ENCODE measurements at regions not wholly inside any gene's neighbourhood (a gene's known extent, or its start where the extent isn't known, plus 50 kb on each side); places are given as distances from the start of the nearest gene placed in this dataset.
"Not testable (repeated sequence)": the region's sequence is repeated elsewhere in the genome, so short reads cannot be mapped to it uniquely, and the experiment has no call there.

DNA sequence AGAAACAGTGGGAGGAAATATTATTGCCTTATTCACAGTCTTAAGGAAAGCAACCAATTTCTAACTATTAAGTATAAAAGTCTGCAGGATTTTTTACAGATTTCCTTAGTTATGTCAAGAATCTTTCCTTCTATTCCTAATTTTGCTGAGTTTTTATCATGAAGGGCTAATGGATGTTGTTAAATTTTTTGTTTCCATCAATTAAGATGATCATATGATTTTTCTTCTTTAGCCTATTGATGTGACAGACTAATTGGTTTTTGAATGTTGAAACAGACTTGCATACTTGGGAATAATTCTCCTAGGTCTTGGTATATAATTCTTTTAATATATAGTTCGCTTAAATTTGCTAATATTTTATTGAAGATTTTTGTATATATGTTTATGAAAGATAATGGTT lies 569.1 kb upstream of the KCND2 start:
- H3K4me1 ChIP-seq (ENCODE audit: control insufficient read depth, insufficient read depth, low read length, poor library complexity, severe bottlenecking): peaks cover 7% of the 10 kb centered on the region
- no CpG with 5 or more reads among the region's 1 CpG for WGBS, 2 experiments (ENCODE audit: insufficient coverage in 2 of 2)
- H3K27ac ChIP-seq (ENCODE audit: low read depth, low read length, severe bottlenecking): no peak overlapping the region
- H3K9me3 ChIP-seq (ENCODE audit: control insufficient read depth, low read length): no peaks in the 10 kb centered on the region
- H3K4me3 ChIP-seq (ENCODE audit: extremely low read depth, insufficient read depth, low read length, poor library complexity, severe bottlenecking): no peak overlapping the region
- H3K36me3 ChIP-seq (ENCODE audit: control insufficient read depth, insufficient read depth, low read length): no peaks in the 10 kb centered on the region

- no peaks in the 10 kb centered on the region for H3K9me3 ChIP-seq (ENCODE audit: control insufficient read depth, low read length)
- 100% methylated on average over 2 of the region's 2 CpGs; no CpG with 5 or more reads in 1 of the 2 experiments for WGBS, 2 experiments (ENCODE audit: insufficient coverage in 2 of 2)
- no peak overlapping the region for H3K4me3 ChIP-seq (ENCODE audit: extremely low read depth, insufficient read depth, low read length, poor library complexity, severe bottlenecking)
- H3K27ac ChIP-seq (ENCODE audit: low read depth, low read length, severe bottlenecking): no peak overlapping the region
- H3K4me1 ChIP-seq (ENCODE audit: control insufficient read depth, insufficient read depth, low read length, poor library complexity, severe bottlenecking): peaks cover 11% of the 10 kb centered on the region
- no peaks in the 10 kb centered on the region for H3K36me3 ChIP-seq (ENCODE audit: control insufficient read depth, insufficient read depth, low read length)
These were observed 566.4 kb upstream of the KCND2 start for GRCh38 chr7:119706608-119707007.

DNA sequence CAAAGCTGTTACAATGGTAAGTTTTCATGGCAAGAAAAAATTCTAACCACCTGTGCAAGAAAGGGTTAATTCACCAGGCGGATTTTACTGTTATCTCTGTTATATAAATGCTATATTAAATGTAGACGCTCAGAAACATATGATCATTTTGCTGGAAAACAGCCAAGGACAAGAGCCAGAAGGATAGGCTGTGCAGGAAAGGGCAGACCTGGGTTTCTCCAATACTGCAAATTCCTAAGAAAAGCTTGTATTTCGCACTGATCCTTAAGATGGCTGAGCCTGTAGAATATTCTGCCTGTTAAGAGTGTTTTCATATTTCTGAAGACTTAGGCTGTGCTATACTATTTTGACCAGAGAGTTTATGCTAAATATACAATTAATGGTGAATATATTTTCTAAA lies 564.1 kb upstream of the KCND2 start:
- no CpG with 5 or more reads among the region's 3 CpGs for WGBS, 2 experiments (ENCODE audit: insufficient coverage in 2 of 2)
- H3K9me3 ChIP-seq (ENCODE audit: control insufficient read depth, low read length): no peaks in the 10 kb centered on the region
- no peak overlapping the region for H3K4me3 ChIP-seq (ENCODE audit: extremely low read depth, insufficient read depth, low read length, poor library complexity, severe bottlenecking)
- H3K27ac ChIP-seq (ENCODE audit: low read depth, low read length, severe bottlenecking): peak overlapping the region; percentile 82
- H3K36me3 ChIP-seq (ENCODE audit: control insufficient read depth, insufficient read depth, low read length): no peaks in the 10 kb centered on the region
- H3K4me1 ChIP-seq (ENCODE audit: control insufficient read depth, insufficient read depth, low read length, poor library complexity, severe bottlenecking): peaks cover 11% of the 10 kb centered on the region

- H3K4me1 ChIP-seq (ENCODE audit: control insufficient read depth, insufficient read depth, low read length, poor library complexity, severe bottlenecking): peaks cover 10% of the 10 kb centered on the region
- WGBS, 2 experiments (ENCODE audit: insufficient coverage in 2 of 2): no CpG with 5 or more reads among the region's 3 CpGs
- no peak overlapping the region for H3K27ac ChIP-seq (ENCODE audit: low read depth, low read length, severe bottlenecking)
- no peaks in the 10 kb centered on the region for H3K36me3 ChIP-seq (ENCODE audit: control insufficient read depth, insufficient read depth, low read length)
- no peaks in the 10 kb centered on the region for H3K9me3 ChIP-seq (ENCODE audit: control insufficient read depth, low read length)
- no peak overlapping the region for H3K4me3 ChIP-seq (ENCODE audit: extremely low read depth, insufficient read depth, low read length, poor library complexity, severe bottlenecking)
These were observed 561.9 kb upstream of the KCND2 start for GRCh38 chr7:119711104-119711503.

- no peaks in the 10 kb centered on the region for H3K36me3 ChIP-seq (ENCODE audit: control insufficient read depth, insufficient read depth, low read length)
- 87 to 89% methylated on average over 3 to 4 of the region's 4 CpGs for WGBS, 2 experiments (ENCODE audit: insufficient coverage in 2 of 2)
- H3K9me3 ChIP-seq (ENCODE audit: control insufficient read depth, low read length): no peaks in the 10 kb centered on the region
- no peak overlapping the region for H3K4me3 ChIP-seq (ENCODE audit: extremely low read depth, insufficient read depth, low read length, poor library complexity, severe bottlenecking)
- no peak overlapping the region for H3K27ac ChIP-seq (ENCODE audit: low read depth, low read length, severe bottlenecking)
- peaks cover 4% of the 10 kb centered on the region for H3K4me1 ChIP-seq (ENCODE audit: control insufficient read depth, insufficient read depth, low read length, poor library complexity, severe bottlenecking)
These were observed 560.0 kb upstream of the KCND2 start for GRCh38 chr7:119712886-119713462.

DNA sequence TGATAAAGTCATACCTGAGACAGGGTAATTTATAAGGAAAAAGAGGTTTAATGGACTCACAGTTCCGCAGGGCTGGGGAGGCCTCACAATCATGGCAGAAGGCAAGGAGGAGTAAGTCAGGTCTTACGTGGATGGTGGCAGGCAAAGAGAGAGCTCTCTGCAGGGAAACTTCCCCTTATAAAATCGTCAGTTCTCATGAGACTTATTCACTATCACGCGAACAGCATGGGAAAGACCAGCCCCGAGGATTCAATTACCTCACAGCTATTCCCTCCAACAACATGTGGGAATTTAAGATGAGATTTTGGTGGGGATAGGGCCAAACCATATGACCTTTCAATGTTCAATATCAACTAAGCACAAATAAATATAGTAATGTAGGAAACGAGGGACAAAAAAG lies 559.4 kb upstream of the KCND2 start:
- H3K4me3 ChIP-seq (ENCODE audit: extremely low read depth, insufficient read depth, low read length, poor library complexity, severe bottlenecking): no peak overlapping the region

DNA sequence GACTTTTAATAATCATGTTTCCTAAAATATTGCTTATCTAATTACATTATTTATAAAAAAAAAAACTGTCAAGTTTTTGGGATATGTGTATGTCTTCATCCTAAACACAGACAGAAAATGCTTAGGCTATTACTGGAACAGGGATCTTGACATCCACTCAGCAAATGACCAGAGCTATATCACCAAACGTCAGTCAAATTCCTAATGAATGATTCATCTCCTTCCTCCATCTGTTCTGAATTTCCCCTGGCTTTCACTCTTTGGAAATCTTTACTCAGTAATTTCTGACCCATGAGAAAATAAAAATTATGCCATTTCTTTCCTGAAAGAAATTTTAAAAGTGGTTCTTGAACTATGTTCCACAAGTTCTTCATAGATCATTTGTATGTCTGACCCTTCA lies 552.4 kb upstream of the KCND2 start:
- H3K4me1 ChIP-seq (ENCODE audit: control insufficient read depth, insufficient read depth, low read length, poor library complexity, severe bottlenecking): peaks cover 17% of the 10 kb centered on the region
- H3K4me3 ChIP-seq (ENCODE audit: extremely low read depth, insufficient read depth, low read length, poor library complexity, severe bottlenecking): no peak overlapping the region
- no peaks in the 10 kb centered on the region for H3K36me3 ChIP-seq (ENCODE audit: control insufficient read depth, insufficient read depth, low read length)
- no peaks in the 10 kb centered on the region for H3K9me3 ChIP-seq (ENCODE audit: control insufficient read depth, low read length)
- peak overlapping the region; percentile 68 for H3K27ac ChIP-seq (ENCODE audit: low read depth, low read length, severe bottlenecking)
- WGBS, 2 experiments (ENCODE audit: insufficient coverage in 2 of 2): 0 to 11% methylated on average over 1 of the region's 1 CpG

More for the DNA sequence above, 559.4 kb upstream of the KCND2 start:
- H3K36me3 ChIP-seq (ENCODE audit: control insufficient read depth, insufficient read depth, low read length): no peaks in the 10 kb centered on the region
- no peaks in the 10 kb centered on the region for H3K9me3 ChIP-seq (ENCODE audit: control insufficient read depth, low read length)
- WGBS, 2 experiments (ENCODE audit: insufficient coverage in 2 of 2): 100% methylated on average over 1 to 2 of the region's 7 CpGs
- H3K4me1 ChIP-seq (ENCODE audit: control insufficient read depth, insufficient read depth, low read length, poor library complexity, severe bottlenecking): peaks cover 4% of the 10 kb centered on the region
- no peak overlapping the region for H3K27ac ChIP-seq (ENCODE audit: low read depth, low read length, severe bottlenecking)

DNA sequence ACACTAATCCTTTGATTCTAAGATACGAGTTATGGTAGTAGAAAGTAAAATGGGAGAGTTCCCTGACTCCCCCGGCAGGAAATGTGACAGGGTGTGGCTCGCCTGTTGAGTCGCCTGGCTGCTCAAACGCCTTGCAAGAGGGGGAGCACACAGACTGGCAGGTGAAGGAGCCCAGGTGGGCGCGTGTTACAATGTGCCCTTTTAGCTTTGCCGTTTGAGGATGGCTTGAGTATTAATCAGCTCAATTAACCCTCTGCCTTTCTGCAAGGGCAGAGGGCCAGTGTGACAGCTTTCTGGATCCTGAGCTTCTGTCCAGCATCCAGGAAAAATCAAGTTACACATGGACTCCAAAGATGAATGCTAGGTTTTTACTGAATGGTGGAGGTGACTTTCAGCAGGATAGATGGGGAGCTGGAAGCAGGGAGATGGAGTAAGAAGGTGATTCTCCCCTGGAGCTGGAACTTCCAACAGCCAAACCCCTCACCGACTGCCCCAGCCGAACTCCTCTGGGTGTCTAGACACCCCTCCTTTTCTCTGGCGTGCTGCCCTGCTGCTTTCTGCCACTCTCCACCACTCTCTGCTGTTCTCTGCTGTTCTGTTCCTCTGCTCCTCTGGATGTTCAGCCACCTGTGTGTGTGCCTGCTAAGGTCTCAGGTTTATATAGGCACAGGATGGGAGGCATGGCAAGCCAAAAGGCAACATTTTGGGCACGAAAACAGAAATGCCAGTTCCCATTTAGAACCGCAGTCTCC lies 548.8 kb upstream of the KCND2 start:
- Histone ChIP-seq H3K27ac (ENCODE audit: low read depth, low read length, severe bottlenecking) (no peak overlapping the region), H3K36me3 (ENCODE audit: control insufficient read depth, insufficient read depth, low read length) (no peaks in the 10 kb centered on the region), H3K9me3 (ENCODE audit: control insufficient read depth, low read length) (no peaks in the 10 kb centered on the region), H3K4me3 (ENCODE audit: extremely low read depth, insufficient read depth, low read length, poor library complexity, severe bottlenecking) (no peak overlapping the region), H3K4me1 (ENCODE audit: control insufficient read depth, insufficient read depth, low read length, poor library complexity, severe bottlenecking) (peaks cover 17% of the 10 kb centered on the region)
- WGBS, 2 experiments (ENCODE audit: insufficient coverage in 2 of 2): 86 to 91% methylated on average over 10 to 12 of the region's 13 CpGs

- Histone ChIP-seq H3K9me3 (ENCODE audit: control insufficient read depth, low read length) (no peaks in the 10 kb centered on the region), H3K4me3 (ENCODE audit: extremely low read depth, insufficient read depth, low read length, poor library complexity, severe bottlenecking) (no peak overlapping the region), H3K4me1 (ENCODE audit: control insufficient read depth, insufficient read depth, low read length, poor library complexity, severe bottlenecking) (no peaks in the 10 kb centered on the region), H3K36me3 (ENCODE audit: control insufficient read depth, insufficient read depth, low read length) (no peaks in the 10 kb centered on the region), H3K27ac (ENCODE audit: low read depth, low read length, severe bottlenecking) (no peak overlapping the region)
- 83 to 100% methylated on average over 1 to 2 of the region's 4 CpGs for WGBS, 2 experiments (ENCODE audit: insufficient coverage in 2 of 2)
These were observed 539.7 kb upstream of the KCND2 start for GRCh38 chr7:119733127-119733879.

DNA sequence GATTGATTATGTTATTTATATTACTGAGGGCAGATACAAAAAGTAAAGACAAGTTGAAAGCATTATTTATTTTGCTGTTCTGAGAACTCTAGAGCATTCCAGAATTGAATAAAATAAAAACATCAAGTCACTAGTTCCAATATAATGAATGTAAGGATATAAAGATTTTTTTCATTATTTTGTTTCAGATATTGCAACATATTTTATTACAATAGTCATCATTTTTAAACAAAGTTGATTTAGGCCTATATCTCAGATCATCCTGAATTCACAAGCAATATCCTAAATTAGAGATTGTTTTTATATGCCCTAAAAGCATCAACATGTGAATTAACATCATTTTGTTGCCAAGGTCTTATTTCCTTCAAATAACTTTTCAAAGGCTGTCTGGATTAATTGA lies 535.6 kb upstream of the KCND2 start:
- Histone ChIP-seq H3K4me1 (ENCODE audit: control insufficient read depth, insufficient read depth, low read length, poor library complexity, severe bottlenecking) (no peaks in the 10 kb centered on the region), H3K4me3 (ENCODE audit: extremely low read depth, insufficient read depth, low read length, poor library complexity, severe bottlenecking) (no peak overlapping the region), H3K9me3 (ENCODE audit: control insufficient read depth, low read length) (no peaks in the 10 kb centered on the region), H3K36me3 (ENCODE audit: control insufficient read depth, insufficient read depth, low read length) (no peaks in the 10 kb centered on the region), H3K27ac (ENCODE audit: low read depth, low read length, severe bottlenecking) (no peak overlapping the region)

DNA sequence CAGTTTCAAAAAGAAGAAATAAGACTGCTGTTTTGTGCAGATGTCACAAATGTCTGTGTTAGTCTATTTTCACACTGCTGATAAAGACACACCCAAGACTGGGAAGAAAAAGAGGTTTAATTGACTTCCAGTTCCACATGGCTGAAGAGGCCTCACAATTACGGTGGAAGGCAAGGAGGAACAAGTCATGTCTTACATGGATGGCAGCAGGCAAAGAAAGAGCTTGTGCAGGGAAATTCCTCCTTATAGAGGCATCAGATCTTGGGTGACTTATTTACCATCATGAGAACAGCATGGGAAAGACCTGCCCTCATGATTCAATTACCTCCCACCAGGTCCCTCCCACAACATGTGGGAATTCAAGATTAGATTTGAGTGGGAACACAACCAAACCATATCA lies 527.7 kb upstream of the KCND2 start:
- H3K36me3 ChIP-seq (ENCODE audit: control insufficient read depth, insufficient read depth, low read length); H3K27ac ChIP-seq (ENCODE audit: low read depth, low read length, severe bottlenecking): not testable (repeated sequence)

More for the DNA sequence above, 527.7 kb upstream of the KCND2 start:
- H3K4me3 ChIP-seq (ENCODE audit: extremely low read depth, insufficient read depth, low read length, poor library complexity, severe bottlenecking); H3K9me3 ChIP-seq (ENCODE audit: control insufficient read depth, low read length); H3K4me1 ChIP-seq (ENCODE audit: control insufficient read depth, insufficient read depth, low read length, poor library complexity, severe bottlenecking): not testable (repeated sequence)
- 67 to 92% methylated on average over 1 of the region's 1 CpG for WGBS, 2 experiments (ENCODE audit: insufficient coverage in 2 of 2)

All from mesodermal cell (in vitro differentiated cells).